Endothelial cell of umbilical vein (primary cell): ENCODE measurements at regions not wholly inside any gene's neighbourhood (a gene's known extent, or its start where the extent isn't known, plus 50 kb on each side); places are given as distances from the start of the nearest gene placed in this dataset.

Source experiments
- MYC ChIP-seq: IDR thresholded peaks from one replicate; pipeline ENCODE4 v1.6.1; 2011; ENCODE audit warnings: mild to moderate bottlenecking, low read depth, low read length
- POLR2AphosphoS5 ChIP-seq: IDR thresholded peaks from 2 replicates; pipeline ENCODE4 v1.6.1; 2012; ENCODE audit warnings: low read depth, mild to moderate bottlenecking, control low read depth, low read length, moderate library complexity; ENCODE audit not compliant: insufficient read depth
- TF ChIP-seq, protein P1 (sequence below), 2 donors: IDR thresholded peaks; 1 replicate in 1 of 2; 2 replicates in 1 of 2; pipeline ENCODE4 v1.5.1; 2011; ENCODE audit warnings: low read length in 2 of 2, mild to moderate bottlenecking in 2 of 2, moderate library complexity in 2 of 2, control low read depth in 1 of 2, inconsistent platforms in 1 of 2, low read depth in 1 of 2; ENCODE audit not compliant: insufficient read depth in 1 of 2; ENCODE audit errors: extremely low read depth in 1 of 2

DNA sequence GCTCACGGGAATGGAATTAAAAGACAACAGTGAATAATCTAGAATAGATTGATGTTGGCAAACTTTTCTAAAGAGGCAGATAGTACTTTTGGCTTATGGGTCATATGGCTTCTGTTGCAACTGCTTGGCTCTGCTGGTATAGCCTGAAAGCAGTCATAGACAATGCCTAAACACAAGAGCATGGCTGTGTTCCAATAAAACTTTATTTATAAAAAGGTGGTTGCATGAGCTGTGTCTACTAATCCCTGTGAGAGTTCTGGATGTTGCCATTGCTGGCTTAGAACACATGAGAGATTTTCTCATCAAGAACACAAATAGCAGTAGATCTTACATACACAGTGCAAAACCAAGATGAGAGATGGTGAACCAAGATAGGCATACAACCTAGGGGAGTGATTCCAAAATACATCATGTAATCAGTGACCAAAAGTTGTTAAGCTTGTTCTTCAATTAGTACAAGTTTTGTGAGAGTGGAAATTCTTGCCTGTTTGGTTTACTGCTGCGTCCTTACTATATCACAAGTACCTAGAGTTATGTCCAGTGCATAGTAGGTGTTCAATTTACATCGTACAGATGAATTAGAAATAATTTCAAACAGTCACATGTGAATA lies 380.0 kb downstream of the METTL4 start:
- TF ChIP-seq POLR2AphosphoS5 (no peak), MYC (no peak)
- TF ChIP-seq, protein P1, sequence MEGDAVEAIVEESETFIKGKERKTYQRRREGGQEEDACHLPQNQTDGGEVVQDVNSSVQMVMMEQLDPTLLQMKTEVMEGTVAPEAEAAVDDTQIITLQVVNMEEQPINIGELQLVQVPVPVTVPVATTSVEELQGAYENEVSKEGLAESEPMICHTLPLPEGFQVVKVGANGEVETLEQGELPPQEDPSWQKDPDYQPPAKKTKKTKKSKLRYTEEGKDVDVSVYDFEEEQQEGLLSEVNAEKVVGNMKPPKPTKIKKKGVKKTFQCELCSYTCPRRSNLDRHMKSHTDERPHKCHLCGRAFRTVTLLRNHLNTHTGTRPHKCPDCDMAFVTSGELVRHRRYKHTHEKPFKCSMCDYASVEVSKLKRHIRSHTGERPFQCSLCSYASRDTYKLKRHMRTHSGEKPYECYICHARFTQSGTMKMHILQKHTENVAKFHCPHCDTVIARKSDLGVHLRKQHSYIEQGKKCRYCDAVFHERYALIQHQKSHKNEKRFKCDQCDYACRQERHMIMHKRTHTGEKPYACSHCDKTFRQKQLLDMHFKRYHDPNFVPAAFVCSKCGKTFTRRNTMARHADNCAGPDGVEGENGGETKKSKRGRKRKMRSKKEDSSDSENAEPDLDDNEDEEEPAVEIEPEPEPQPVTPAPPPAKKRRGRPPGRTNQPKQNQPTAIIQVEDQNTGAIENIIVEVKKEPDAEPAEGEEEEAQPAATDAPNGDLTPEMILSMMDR (IDR thresholded peaks at IDR 0.05; ENCODE audit: extremely low read depth in 1 of 2, insufficient read depth in 1 of 2, low read depth in 1 of 2, low read length in 2 of 2): no peak
